PC-3 (cell line): ENCODE measurements at regions not wholly inside any gene's neighbourhood (a gene's known extent, or its start where the extent isn't known, plus 50 kb on each side); places are given as distances from the start of the nearest gene placed in this dataset.

ENCODE experiments used
- ATAC-seq: fragments of 200-7000 bp; cut with Tn5 transposase; 2 replicates; pipeline ENCODE4 v1.9.1; 2020; ENCODE audit warnings: mild to moderate bottlenecking, moderate library complexity
- BruUV-seq: library from RNA; stranded (reverse); fragments of 400-500 nt; replicated peaks from 2 replicates; lab custom pipeline; 2021; lab: Mats Ljungman, UMichigan
- CTCF ChIA-PET: fragments of 300-600 bp; sonication (Branson Sonifier 250); formaldehyde crosslinking; loops from one replicate; lab custom pipeline; 2022; ENCODE audit warnings: antibody characterized with exemption; lab: Charles Lee
- POLR2A ChIA-PET: fragments of 300-600 bp; sonication (Branson Sonifier 250); formaldehyde crosslinking; loops from one replicate; lab custom pipeline; 2022; ENCODE audit warnings: antibody characterized with exemption; ENCODE audit not compliant: unreplicated experiment; lab: Charles Lee
- DNase-seq: peaks from one replicate; pipeline ENCODE4 v3.0.0-alpha.2; 2015
- H2AFZ ChIP-seq: fragments of 300-600 bp; sonication (generic); 2 replicates; pipeline ENCODE4 v1.6.0; 2016; ENCODE audit warnings: antibody characterized with exemption, low read length
- H3F3A ChIP-seq: fragments of 300-600 bp; sonication (generic); one replicate; pipeline ENCODE4 v1.6.0; 2017; ENCODE audit warnings: antibody characterized with exemption, low read length, control low read depth, mild to moderate bottlenecking; ENCODE audit not compliant: unreplicated experiment
- H3K27ac ChIP-seq: fragments of 300-600 bp; sonication (generic); 2 replicates; pipeline ENCODE4 v1.5.1; 2016; ENCODE audit warnings: mild to moderate bottlenecking, low read length
- H3K27me3 ChIP-seq: fragments of 300-600 bp; sonication (generic); 2 replicates; pipeline ENCODE4 v1.6.1; 2016; ENCODE audit warnings: low read length, mixed read lengths
- H3K36me3 ChIP-seq: fragments of 300-600 bp; sonication (generic); 2 replicates; pipeline ENCODE4 v1.6.1; 2016; ENCODE audit warnings: low read depth, mixed run types, low read length, mixed read lengths
- H3K4me1 ChIP-seq: fragments of 300-600 bp; sonication (generic); 2 replicates; pipeline ENCODE4 v1.5.1; 2016; ENCODE audit warnings: low read length; ENCODE audit not compliant: insufficient read depth
- H3K4me2 ChIP-seq: fragments of 300-600 bp; sonication (generic); 2 replicates; pipeline ENCODE4 v1.6.0; 2016; ENCODE audit warnings: low read length
- H3K4me3 ChIP-seq: fragments of 300-600 bp; sonication (generic); 2 replicates; pipeline ENCODE4 v1.5.1; 2016; ENCODE audit warnings: mild to moderate bottlenecking, low read length, mixed read lengths
- H3K79me2 ChIP-seq: fragments of 300-600 bp; sonication (generic); 2 replicates; pipeline ENCODE4 v1.6.1; 2017; ENCODE audit warnings: low read length, mixed read lengths
- H3K9ac ChIP-seq: fragments of 300-600 bp; sonication (generic); 2 replicates; pipeline ENCODE4 v1.6.0; 2016; ENCODE audit warnings: mild to moderate bottlenecking, low read length
- H3K9me2 ChIP-seq: fragments of 300-600 bp; sonication (generic); replicated peaks from 2 replicates; pipeline ENCODE4 v1.6.1; 2016; ENCODE audit warnings: mixed run types, low read length, mixed read lengths
- H3K9me3 ChIP-seq: fragments of 300-600 bp; sonication (generic); 2 replicates; pipeline ENCODE4 v1.6.1; 2016; ENCODE audit warnings: low read length, mixed read lengths
- H4K20me1 ChIP-seq: fragments of 300-600 bp; sonication (generic); 2 replicates; pipeline ENCODE4 v1.6.1; 2016; ENCODE audit warnings: low read length, mixed read lengths
- EZH2 ChIP-seq: fragments of 300-600 bp; sonication (generic); IDR thresholded peaks from one replicate; pipeline ENCODE4 v1.6.1; 2017; ENCODE audit warnings: antibody characterized with exemption, mild to moderate bottlenecking, low read length; ENCODE audit not compliant: unreplicated experiment
- EZH2phosphoT487 ChIP-seq: fragments of 300-600 bp; sonication (generic); IDR thresholded peaks from 2 replicates; pipeline ENCODE4 v1.6.1; 2018; ENCODE audit warnings: mild to moderate bottlenecking, antibody characterized with exemption, low read length, borderline replicate concordance
- intact Hi-C: fragments of 100-400 bp; cut with micrococcal nuclease; formaldehyde crosslinking; loops from 2 replicates; pipeline ENCODE4 v1.9.0; 2023
- TF ChIP-seq, protein P1 (sequence below): fragments of 300-600 bp; sonication (generic); conservative IDR thresholded peaks from 2 replicates; pipeline ENCODE4 v1.5.1; 2017; ENCODE audit warnings: antibody characterized with exemption, low read depth, mild to moderate bottlenecking, low read length

DNA sequence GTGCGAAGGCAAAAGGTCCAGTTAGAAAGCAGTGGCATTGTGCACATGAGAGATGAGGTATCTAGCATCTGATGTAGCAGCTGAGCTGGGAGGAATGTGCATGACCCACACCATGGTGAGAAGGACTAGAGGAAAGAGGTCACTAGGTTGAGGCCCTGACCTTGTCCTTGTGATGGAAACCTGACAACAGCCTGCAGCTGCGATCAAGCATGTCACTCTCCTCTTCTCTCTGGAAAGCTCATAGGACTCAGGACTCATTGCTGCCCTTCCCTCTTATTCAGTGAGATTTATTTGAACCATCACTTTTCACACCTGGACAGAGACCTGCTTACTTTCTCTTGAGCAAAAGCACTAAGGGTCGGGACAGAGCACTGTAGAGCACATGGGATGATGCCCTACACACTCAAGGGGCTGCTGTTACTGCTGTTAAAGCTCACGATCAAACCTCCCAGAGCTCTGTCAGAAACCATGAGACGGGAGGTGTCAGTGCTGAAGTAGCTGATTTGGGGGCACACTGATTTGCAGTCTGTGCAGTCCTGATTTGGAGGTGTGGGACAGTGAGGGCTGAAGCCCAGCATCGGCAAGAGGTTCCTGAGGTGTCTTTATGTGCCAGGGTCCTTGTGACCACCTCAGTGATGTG is 104.3 kb downstream of the VPREB1 start:
- no TSS peak for BruUV-seq
- Histone ChIP-seq H3K9me3 (no peaks in the 10 kb centered on the region), H3K27me3 (peaks cover 14% of the 10 kb centered on the region; the same call in 1 of the 2 replicates), H2AFZ (no peak overlapping the region), H3K79me2 (no peaks in the 10 kb centered on the region), H3K4me1 (no peaks in the 10 kb centered on the region), H3K27ac (no peak overlapping the region), H3K36me3 (no peaks in the 10 kb centered on the region), H3K4me3 (no peak overlapping the region), H3K9ac (no peak overlapping the region), H3F3A (no peaks in the 10 kb centered on the region), H4K20me1 (no peaks in the 10 kb centered on the region), H3K4me2 (no peak overlapping the region), H3K9me2 (no peaks in the 10 kb centered on the region)
- TF ChIP-seq, protein P1, sequence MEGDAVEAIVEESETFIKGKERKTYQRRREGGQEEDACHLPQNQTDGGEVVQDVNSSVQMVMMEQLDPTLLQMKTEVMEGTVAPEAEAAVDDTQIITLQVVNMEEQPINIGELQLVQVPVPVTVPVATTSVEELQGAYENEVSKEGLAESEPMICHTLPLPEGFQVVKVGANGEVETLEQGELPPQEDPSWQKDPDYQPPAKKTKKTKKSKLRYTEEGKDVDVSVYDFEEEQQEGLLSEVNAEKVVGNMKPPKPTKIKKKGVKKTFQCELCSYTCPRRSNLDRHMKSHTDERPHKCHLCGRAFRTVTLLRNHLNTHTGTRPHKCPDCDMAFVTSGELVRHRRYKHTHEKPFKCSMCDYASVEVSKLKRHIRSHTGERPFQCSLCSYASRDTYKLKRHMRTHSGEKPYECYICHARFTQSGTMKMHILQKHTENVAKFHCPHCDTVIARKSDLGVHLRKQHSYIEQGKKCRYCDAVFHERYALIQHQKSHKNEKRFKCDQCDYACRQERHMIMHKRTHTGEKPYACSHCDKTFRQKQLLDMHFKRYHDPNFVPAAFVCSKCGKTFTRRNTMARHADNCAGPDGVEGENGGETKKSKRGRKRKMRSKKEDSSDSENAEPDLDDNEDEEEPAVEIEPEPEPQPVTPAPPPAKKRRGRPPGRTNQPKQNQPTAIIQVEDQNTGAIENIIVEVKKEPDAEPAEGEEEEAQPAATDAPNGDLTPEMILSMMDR: no peak
- TF ChIP-seq EZH2 (no peak), EZH2phosphoT487 (no peak)
- intact Hi-C loops: no loop called here
- DNase-seq: no peak
- no peak for ATAC-seq
- ChIA-PET CTCF (no interaction called here), POLR2A (no interaction called here)

DNA sequence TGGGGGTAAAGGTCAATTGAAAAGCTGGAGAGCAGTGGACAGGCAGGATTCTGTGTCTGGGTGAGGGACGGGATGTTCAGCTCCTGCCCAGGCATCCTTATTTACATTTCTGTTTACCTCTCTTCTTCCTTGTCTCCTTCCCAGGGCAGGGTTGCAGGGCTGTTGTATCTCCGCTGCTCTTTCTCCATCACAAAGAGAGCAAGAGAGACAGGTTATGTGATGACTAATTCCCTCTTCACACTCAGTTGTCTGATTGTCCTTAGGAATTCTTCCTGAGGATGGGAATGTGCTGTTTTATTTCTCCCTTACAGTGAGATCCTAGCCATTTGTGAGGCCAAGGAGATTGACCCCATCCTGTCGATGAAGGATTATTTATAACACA is 104.9 kb downstream of the VPREB1 start:
- intact Hi-C loops: no loop called here

DNA sequence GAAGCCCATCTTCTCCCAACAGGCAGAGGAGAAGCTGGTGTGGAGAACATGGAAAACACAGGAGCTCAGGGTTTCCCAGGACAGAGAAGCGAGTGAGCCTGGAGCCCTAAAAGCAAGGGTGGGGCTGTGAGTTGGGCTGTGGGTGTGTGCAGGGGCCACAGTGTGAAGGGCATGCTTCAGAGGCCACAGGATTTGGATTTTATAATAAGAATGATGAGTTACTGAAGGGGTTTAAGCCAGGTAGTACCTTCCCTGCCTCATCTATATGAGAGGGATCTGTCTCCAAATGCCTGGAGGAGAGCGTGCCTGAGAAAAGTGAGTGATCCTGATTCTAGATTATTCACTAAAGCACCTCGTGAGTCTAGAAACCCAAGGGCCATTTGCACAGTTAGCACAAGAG is 106.8 kb downstream of the VPREB1 start:
- H3K4me2 ChIP-seq: no peak overlapping the region
- H3K4me3 ChIP-seq: no peak overlapping the region
- H3K9me3 ChIP-seq: no peaks in the 10 kb centered on the region
- no peak for DNase-seq
- H3F3A ChIP-seq: no peaks in the 10 kb centered on the region
- no peaks in the 10 kb centered on the region for H3K79me2 ChIP-seq
- no peaks in the 10 kb centered on the region for H3K36me3 ChIP-seq
- intact Hi-C loops: no loop called here
- H4K20me1 ChIP-seq: no peaks in the 10 kb centered on the region
- no peak overlapping the region for H3K27ac ChIP-seq
- no peak overlapping the region for H2AFZ ChIP-seq
- ChIA-PET CTCF (no interaction called here), POLR2A (no interaction called here)
- H3K27me3 ChIP-seq: peaks cover 14% of the 10 kb centered on the region; the same call in 1 of the 2 replicates
- no peaks in the 10 kb centered on the region for H3K9me2 ChIP-seq
- ATAC-seq: no peak
- no TSS peak for BruUV-seq
- no peaks in the 10 kb centered on the region for H3K4me1 ChIP-seq
- H3K9ac ChIP-seq: no peak overlapping the region
- TF ChIP-seq, protein P1: no peak
- TF ChIP-seq EZH2phosphoT487 (no peak), EZH2 (no peak)

More for the DNA sequence above, 104.9 kb downstream of the VPREB1 start:
- Histone ChIP-seq H3K4me3 (no peak overlapping the region), H3K9me3 (no peaks in the 10 kb centered on the region), H4K20me1 (no peaks in the 10 kb centered on the region), H3K36me3 (no peaks in the 10 kb centered on the region), H3K79me2 (no peaks in the 10 kb centered on the region), H3F3A (no peaks in the 10 kb centered on the region), H3K4me1 (no peaks in the 10 kb centered on the region), H2AFZ (no peak overlapping the region), H3K27ac (no peak overlapping the region), H3K4me2 (no peak overlapping the region), H3K9ac (no peak overlapping the region), H3K27me3 (peaks cover 14% of the 10 kb centered on the region; the same call in 1 of the 2 replicates), H3K9me2 (no peaks in the 10 kb centered on the region)
- no peak for ATAC-seq
- TF ChIP-seq EZH2: no peak
- TF ChIP-seq, protein P1: no peak
- no peak for TF ChIP-seq EZH2phosphoT487
- BruUV-seq: no TSS peak
- CTCF ChIA-PET: interaction anchor here (0.5 kb wide), 1 partner anchor 25 kb away, joined by 3 read pairs; no protein-coding TSS in a partner anchor
- POLR2A ChIA-PET: no interaction called here
- no peak for DNase-seq
